GM12892 (cell line): ENCODE measurements at regions not wholly inside any gene's neighbourhood (a gene's known extent, or its start where the extent isn't known, plus 50 kb on each side); places are given as distances from the start of the nearest gene placed in this dataset.

ENCODE experiments used
- DNase-seq: peaks from one replicate; pipeline ENCODE4 v3.0.0; 2011; ENCODE audit not compliant: insufficient read length
- FAIRE-seq: peaks from 2 replicates; lab custom pipeline; 2011; peaks lifted over from hg19 to GRCh38; lab: Jason Lieb, UNC
- POLR2A ChIP-seq: IDR thresholded peaks from 2 replicates; pipeline ENCODE4 v1.6.1; 2011; ENCODE audit warnings: low read depth, low read length, control low read depth
- POLR2AphosphoS5 ChIP-seq: IDR thresholded peaks from 2 replicates; pipeline ENCODE4 v1.6.1; 2011; ENCODE audit warnings: low read depth, low read length, control low read depth
- TAF1 ChIP-seq: IDR thresholded peaks from 2 replicates; pipeline ENCODE4 v1.6.1; 2011; ENCODE audit warnings: low read depth, mild to moderate bottlenecking, control low read depth, low read length, borderline replicate concordance

DNA sequence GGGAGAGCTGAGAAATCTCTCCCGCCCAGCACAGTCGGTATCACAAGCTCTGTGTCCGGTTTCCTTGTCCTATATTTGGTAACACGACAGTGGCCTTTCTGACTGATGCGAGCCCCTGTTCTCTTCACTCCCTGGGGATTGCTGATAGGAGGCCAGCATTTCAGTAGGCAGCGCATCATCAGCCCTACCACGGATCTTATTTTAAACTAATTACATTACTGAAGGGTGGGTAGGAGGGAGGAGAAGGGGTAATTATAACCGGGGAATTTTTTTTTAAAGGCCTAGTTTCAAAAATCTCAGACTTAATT lies 125.6 kb upstream of the LGALSL start:
- no peak for TF ChIP-seq POLR2AphosphoS5
- no peak for TF ChIP-seq POLR2A
- TF ChIP-seq TAF1, result no peak; the same call in 1 of the 2 replicates
- DNase-seq (no peak), FAIRE-seq (peak; percentile 30)

- FAIRE-seq, result no peak
- TF ChIP-seq TAF1 (no peak), POLR2A (no peak), POLR2AphosphoS5 (no peak)
- DNase-seq, result no peak
Measured at GRCh38 chr2:64328756-64329155, 125.2 kb upstream of the LGALSL start.

GRCh38 chr2:64329848-64330247 lies 124.1 kb upstream of the LGALSL start:
- TF ChIP-seq POLR2A (no peak), TAF1 (no peak), POLR2AphosphoS5 (no peak)
- FAIRE-seq (peak; percentile 17), DNase-seq (no peak)

- FAIRE-seq, result peak; percentile 84
- no peak for DNase-seq
- TF ChIP-seq POLR2AphosphoS5, result no peak
- no peak for TF ChIP-seq POLR2A
- no peak for TF ChIP-seq TAF1
Measured at GRCh38 chr2:64330281-64331113, 123.5 kb upstream of the LGALSL start.

DNA sequence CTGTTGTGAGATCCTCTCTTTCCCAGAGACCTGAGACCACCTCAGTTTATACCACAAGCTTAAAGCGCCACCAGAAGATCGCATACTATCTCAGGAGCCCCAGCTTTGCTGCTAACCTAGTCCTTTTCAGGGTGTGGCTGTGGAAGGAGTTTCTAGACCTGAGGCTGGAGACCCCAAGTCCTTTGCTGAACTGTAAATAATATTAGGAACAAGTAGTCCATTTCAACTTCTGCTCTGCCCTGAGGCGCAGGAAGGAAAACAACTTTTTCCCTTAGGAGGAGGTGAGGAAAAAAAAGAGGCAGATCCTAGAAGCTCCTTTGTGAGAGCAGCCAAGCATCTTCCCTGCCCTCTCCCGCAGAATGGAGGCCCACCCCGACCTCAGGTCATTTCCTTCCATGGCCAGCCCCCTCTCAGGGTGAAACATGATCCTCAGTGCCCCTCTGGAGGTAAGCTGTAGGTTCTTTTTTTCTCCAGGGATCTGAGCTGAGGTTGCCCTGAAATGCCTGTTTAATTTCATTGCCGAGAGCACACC lies 122.8 kb upstream of the LGALSL start:
- TF ChIP-seq TAF1, result no peak
- no peak for DNase-seq
- no peak for FAIRE-seq

DNA sequence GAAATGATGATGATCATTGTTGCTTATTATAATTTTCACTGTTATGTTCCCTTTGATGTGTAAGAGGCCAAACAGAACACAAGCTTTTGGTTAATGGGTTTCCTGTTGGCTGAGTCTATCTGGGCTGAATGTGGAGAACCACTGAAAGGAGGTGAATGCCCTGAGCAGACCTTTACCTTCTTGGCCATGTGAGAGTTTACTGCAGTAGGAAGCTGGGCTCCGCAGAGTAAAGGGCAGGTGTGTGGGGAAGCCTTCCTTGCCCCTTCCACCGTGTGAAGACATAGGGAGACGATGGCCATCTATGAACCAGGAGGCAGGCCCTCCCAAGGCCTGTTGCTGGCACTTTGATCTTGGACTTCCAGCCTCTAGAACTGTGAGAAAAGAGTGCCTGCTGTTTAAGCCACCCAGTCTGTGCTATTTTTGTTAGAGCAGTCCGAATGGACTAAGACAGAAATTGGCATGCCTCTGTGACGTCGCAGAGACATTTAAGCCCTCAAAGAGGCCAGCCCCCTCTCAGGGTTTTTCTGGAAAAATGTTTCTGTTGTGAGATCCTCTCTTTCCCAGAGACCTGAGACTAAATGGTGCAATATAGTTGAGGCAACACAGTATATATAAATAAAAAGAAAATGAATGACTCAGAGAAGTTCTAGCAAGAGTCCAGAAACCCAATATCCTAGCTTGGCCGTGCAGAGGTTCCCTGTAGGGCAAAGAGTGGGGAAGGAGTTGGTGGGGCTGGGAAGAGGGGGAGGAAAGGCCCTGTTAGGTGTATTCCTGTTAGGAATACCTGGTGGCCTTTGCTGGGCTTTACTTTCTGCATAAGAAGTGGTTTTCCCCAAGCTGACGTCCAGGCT lies 121.9 kb upstream of the LGALSL start:
- FAIRE-seq (no peak), DNase-seq (no peak)
- TF ChIP-seq TAF1 (no peak), POLR2A (no peak), POLR2AphosphoS5 (no peak)

- TF ChIP-seq POLR2A, result no peak
- no peak for TF ChIP-seq TAF1
- no peak for TF ChIP-seq POLR2AphosphoS5
- no peak for FAIRE-seq
- no peak for DNase-seq
Measured at GRCh38 chr2:64336171-64336570, 117.8 kb upstream of the LGALSL start.

- DNase-seq (no peak), FAIRE-seq (no peak)
- no peak for TF ChIP-seq TAF1
- TF ChIP-seq POLR2A, result no peak
- no peak for TF ChIP-seq POLR2AphosphoS5
Measured at GRCh38 chr2:64337314-64337713, 116.6 kb upstream of the LGALSL start.

DNA sequence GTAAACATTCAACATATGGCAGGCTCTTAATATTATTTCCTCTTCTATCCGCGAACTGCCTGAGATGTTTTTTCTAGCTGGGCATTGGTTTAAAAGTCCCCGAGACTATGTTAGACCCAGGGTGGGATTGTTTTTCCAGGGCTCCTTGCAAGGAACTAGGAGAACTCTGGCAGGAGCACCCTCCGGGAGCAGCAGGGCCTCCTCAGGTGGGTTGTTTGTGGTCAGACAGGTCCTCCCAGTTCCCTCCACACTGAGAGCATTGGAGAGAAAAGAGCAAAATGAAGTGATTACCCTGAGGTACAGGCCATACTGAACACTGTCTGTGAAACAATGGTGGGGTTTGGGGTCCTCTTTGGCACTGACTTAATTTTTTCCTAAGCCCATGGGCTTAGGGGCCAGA lies 115.9 kb upstream of the LGALSL start:
- DNase-seq, result no peak
- FAIRE-seq, result no peak
- TF ChIP-seq POLR2A, result no peak
- TF ChIP-seq POLR2AphosphoS5, result no peak
- TF ChIP-seq TAF1, result no peak

- no peak for DNase-seq
- no peak for TF ChIP-seq POLR2AphosphoS5
- no peak for TF ChIP-seq POLR2A
- TF ChIP-seq TAF1, result no peak
- FAIRE-seq, result peak; percentile 73
Measured at GRCh38 chr2:64338910-64339500, 115.0 kb upstream of the LGALSL start.

DNA sequence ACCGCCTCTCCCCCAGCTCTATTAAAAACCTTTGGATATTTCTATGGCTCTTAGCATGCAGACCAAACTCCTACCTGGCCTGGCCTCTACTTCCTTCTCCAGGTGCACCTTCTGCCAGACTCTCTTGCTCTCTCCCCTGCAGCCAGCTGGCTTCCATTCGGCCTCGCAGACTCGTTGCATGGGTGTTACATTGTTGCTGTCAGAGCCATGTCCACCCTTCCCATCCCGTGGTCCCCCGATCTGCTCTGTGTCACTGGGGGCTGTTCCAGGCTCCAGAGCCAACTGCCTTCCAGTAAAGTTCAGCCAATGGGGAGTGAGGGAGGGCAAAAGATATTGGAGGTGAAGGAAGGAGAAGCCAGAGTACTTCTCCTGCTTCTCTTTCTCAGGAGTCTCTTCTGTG lies 112.5 kb upstream of the LGALSL start:
- no peak for TF ChIP-seq POLR2A
- TF ChIP-seq TAF1, result no peak
- no peak for TF ChIP-seq POLR2AphosphoS5
- DNase-seq (no peak), FAIRE-seq (no peak)

- no peak for DNase-seq
- no peak for TF ChIP-seq POLR2A
- no peak for TF ChIP-seq TAF1
- TF ChIP-seq POLR2AphosphoS5, result no peak
- peak; percentile 61 for FAIRE-seq
Measured at GRCh38 chr2:64342195-64343099, 111.5 kb upstream of the LGALSL start.
